Sigmoid colon (tissue), 6 donors: ENCODE measurements at regions not wholly inside any gene's neighbourhood (a gene's known extent, or its start where the extent isn't known, plus 50 kb on each side); places are given as distances from the start of the nearest gene placed in this dataset.

Experiments
- DNase-seq: peaks from one replicate; pipeline ENCODE4 v3.0.0-alpha.2; 2019
- H3K27ac ChIP-seq, 4 donors: fragments of 200-600 bp; sonication (generic); one replicate each; pipeline ENCODE4 v1.5.1; 2016 to 2019; ENCODE audit warnings: mild to moderate bottlenecking in 1 of 4
- H3K27me3 ChIP-seq, 3 donors: fragments of 200-600 bp; sonication (generic); one replicate each; pipeline ENCODE4 v1.5.1; 2019; ENCODE audit warnings: mild to moderate bottlenecking in 1 of 3
- H3K36me3 ChIP-seq, 4 donors: fragments of 200-600 bp; sonication (generic); one replicate each; pipeline ENCODE4 v1.5.1; 2016 to 2019
- H3K4me1 ChIP-seq, 4 donors: fragments of 200-600 bp; sonication (generic); one replicate each; pipeline ENCODE4 v1.5.1; 2017 to 2019
- H3K4me3 ChIP-seq, 4 donors: fragments of 200-600 bp; sonication (generic); one replicate each; pipeline ENCODE4 v1.5.1; 2017 to 2019; ENCODE audit warnings: mild to moderate bottlenecking in 2 of 4, moderate library complexity in 1 of 4
- H3K9me3 ChIP-seq, 4 donors: fragments of 200-600 bp in 3 of 4; sonication (generic) in 3 of 4; one replicate each; pipeline versions ENCODE4 v1.5.1 to v1.6.1; 2013 to 2019
- CTCF ChIP-seq, 4 experiments: fragments of 450-650 bp in 3 of 4; fragments of 200-600 bp in 1 of 4; IDR thresholded peaks; one replicate each; pipeline ENCODE4 v1.5.1; 2016 to 2019; ENCODE audit warnings: antibody characterized with exemption in 4 of 4, mild to moderate bottlenecking in 3 of 4, moderate library complexity in 2 of 4
- EP300 ChIP-seq, 4 donors: sonication (generic); formaldehyde crosslinking; IDR thresholded peaks; one replicate each; pipeline ENCODE4 v1.6.1; 2017; ENCODE audit warnings: antibody characterized with exemption in 4 of 4
- POLR2A ChIP-seq, 2 donors: fragments of 450-650 bp; IDR thresholded peaks; one replicate each; pipeline ENCODE4 v1.6.1; 2016; ENCODE audit warnings: antibody characterized with exemption in 2 of 2, mild to moderate bottlenecking in 2 of 2, moderate library complexity in 2 of 2
- POLR2AphosphoS5 ChIP-seq, 4 donors: sonication (generic); formaldehyde crosslinking; IDR thresholded peaks; one replicate each; pipeline ENCODE4 v1.6.1; 2017; ENCODE audit warnings: antibody characterized with exemption in 4 of 4
- WGBS, 2 donors: extraction: QIAGEN DNeasy Blood & Tissue Kit; methylation state at CpG; one replicate each; pipeline ENCODE4 v1.1.7; 2013; 5-methylcytosine and 5-hydroxymethylcytosine counted together
- intact Hi-C: fragments of 100-400 bp; cut with DNase I; formaldehyde crosslinking; loops from one replicate; pipeline ENCODE4 v1.15.1; 2023
- donor health status: healthy with polysubstance abuse.
- donor health status: healthy.

- 76 to 87% methylated on average over 2 of the region's 2 CpGs for WGBS, 2 donors
Observed at GRCh38 chr18:44280479-44280878, 400.2 kb upstream of the SETBP1 start.

GRCh38 chr18:44286049-44286448 is 394.6 kb upstream of the SETBP1 start:
- no peaks in the 10 kb centered on the region for H3K9me3 ChIP-seq
- H3K4me3 ChIP-seq = no peak overlapping the region
- intact Hi-C loops = no loop called here
- no peak overlapping the region for H3K27ac ChIP-seq
- DNase-seq = no peak
- H3K36me3 ChIP-seq = no peaks in the 10 kb centered on the region
- TF ChIP-seq CTCF (IDR thresholded peaks at IDR 0.05) = no peak
- no peak for TF ChIP-seq EP300 (IDR thresholded peaks at IDR 0.05)
- TF ChIP-seq POLR2AphosphoS5 (IDR thresholded peaks at IDR 0.05) = no peak
- TF ChIP-seq POLR2A (IDR thresholded peaks at IDR 0.05) = no peak
- H3K4me1 ChIP-seq = peaks cover 0 to 7% (median 0%) of the 10 kb centered on the region in 4 donors
- H3K27me3 ChIP-seq = no peaks in the 10 kb centered on the region
- WGBS, 2 donors = 82 to 90% methylated on average over 2 of the region's 2 CpGs

More at GRCh38 chr18:44280479-44280878, 400.2 kb upstream of the SETBP1 start:
- intact Hi-C loops = no loop called here
- Histone ChIP-seq H3K36me3 (no peaks in the 10 kb centered on the region), H3K4me1 (peaks cover 0 to 7% (median 0%) of the 10 kb centered on the region in 4 donors), H3K4me3 (no peak overlapping the region), H3K27me3 (no peaks in the 10 kb centered on the region), H3K9me3 (no peaks in the 10 kb centered on the region), H3K27ac (no peak overlapping the region)
- DNase-seq = no peak
- TF ChIP-seq POLR2AphosphoS5 (IDR thresholded peaks at IDR 0.05) (no peak), CTCF (IDR thresholded peaks at IDR 0.05) (no peak), EP300 (IDR thresholded peaks at IDR 0.05) (no peak), POLR2A (IDR thresholded peaks at IDR 0.05) (no peak)

GRCh38 chr18:44290366-44290977 is 390.2 kb upstream of the SETBP1 start:
- TF ChIP-seq POLR2A (IDR thresholded peaks at IDR 0.05) = no peak
- no peak for TF ChIP-seq POLR2AphosphoS5 (IDR thresholded peaks at IDR 0.05)
- no peak for TF ChIP-seq EP300 (IDR thresholded peaks at IDR 0.05)
- TF ChIP-seq CTCF (IDR thresholded peaks at IDR 0.05) = no peak
- no peak for DNase-seq
- Histone ChIP-seq H3K36me3 (no peaks in the 10 kb centered on the region), H3K9me3 (no peaks in the 10 kb centered on the region), H3K27ac (no peak overlapping the region), H3K4me3 (no peak overlapping the region), H3K27me3 (no peaks in the 10 kb centered on the region), H3K4me1 (no peaks in the 10 kb centered on the region)
- intact Hi-C loops = no loop called here
- 81 to 85% methylated on average over 4 of the region's 4 CpGs for WGBS, 2 donors

GRCh38 chr18:44298566-44298965 is 382.1 kb upstream of the SETBP1 start:
- DNase-seq = no peak
- Histone ChIP-seq H3K4me3 (no peak overlapping the region), H3K9me3 (peaks cover 0 to 5% (median 0%) of the 10 kb centered on the region in 4 donors), H3K27ac (no peak overlapping the region), H3K36me3 (no peaks in the 10 kb centered on the region), H3K4me1 (no peaks in the 10 kb centered on the region), H3K27me3 (no peaks in the 10 kb centered on the region)
- TF ChIP-seq EP300 (IDR thresholded peaks at IDR 0.05) (no peak), POLR2AphosphoS5 (IDR thresholded peaks at IDR 0.05) (no peak), CTCF (IDR thresholded peaks at IDR 0.05) (no peak), POLR2A (IDR thresholded peaks at IDR 0.05) (no peak)
- intact Hi-C loops = no loop called here

GRCh38 chr18:44309185-44309584 is 371.5 kb upstream of the SETBP1 start:
- WGBS, 2 donors = 80 to 83% methylated on average over 2 of the region's 2 CpGs
- no peaks in the 10 kb centered on the region for H3K9me3 ChIP-seq
- H3K4me1 ChIP-seq = no peaks in the 10 kb centered on the region
- no peak overlapping the region for H3K4me3 ChIP-seq
- no peaks in the 10 kb centered on the region for H3K36me3 ChIP-seq
- DNase-seq = no peak
- intact Hi-C loops = no loop called here
- no peaks in the 10 kb centered on the region for H3K27me3 ChIP-seq
- no peak overlapping the region for H3K27ac ChIP-seq
- TF ChIP-seq CTCF (IDR thresholded peaks at IDR 0.05) = no peak
- no peak for TF ChIP-seq POLR2A (IDR thresholded peaks at IDR 0.05)
- no peak for TF ChIP-seq EP300 (IDR thresholded peaks at IDR 0.05)
- no peak for TF ChIP-seq POLR2AphosphoS5 (IDR thresholded peaks at IDR 0.05)
